Activated CD8-positive, alpha-beta T cell treated with anti-CD3 and anti-CD28 coated beads, Interleukin-2, amount 10 ng/mL, durations not matched to agents 7 days and 5 days (primary cell): ENCODE measurements at regions not wholly inside any gene's neighbourhood (a gene's known extent, or its start where the extent isn't known, plus 50 kb on each side); places are given as distances from the start of the nearest gene placed in this dataset.
"Not testable (repeated sequence)": the region's sequence is repeated elsewhere in the genome, so short reads cannot be mapped to it uniquely, and the experiment has no call there.

ENCODE experiments used
- ATAC-seq: fragments of 150-1000 bp; cut with Tn5 transposase; one replicate; pipeline ENCODE4 v1.10.0; 2021; ENCODE audit warnings: moderate library complexity
- CTCF ChIA-PET: fragments of 350-600 bp; sonication (Branson Sonifier 250); formaldehyde crosslinking; loops from one replicate; lab custom pipeline; 2021; ENCODE audit warnings: antibody characterized with exemption; lab: Charles Lee
- POLR2A ChIA-PET: fragments of 350-600 bp; sonication (Branson Sonifier 250); formaldehyde crosslinking; loops from one replicate; lab custom pipeline; 2021; ENCODE audit warnings: antibody characterized with exemption; lab: Charles Lee
- DNase-seq: peaks from one replicate; pipeline ENCODE4 v3.0.0-alpha.2; 2020
- H3K27ac Mint-ChIP-seq: one replicate; pipeline ENCODE4 v1.8.0; 2021; ENCODE audit warnings: mild to moderate bottlenecking, mixed read lengths
- H3K27me3 Mint-ChIP-seq: one replicate; pipeline ENCODE4 v1.8.0; 2021; ENCODE audit warnings: low read depth, mixed read lengths
- H3K36me3 Mint-ChIP-seq: one replicate; pipeline ENCODE4 v1.8.0; 2021; ENCODE audit warnings: low read depth, mixed read lengths
- H3K4me1 Mint-ChIP-seq: one replicate; pipeline ENCODE4 v1.8.0; 2021; ENCODE audit warnings: low read depth, mixed read lengths
- H3K4me3 Mint-ChIP-seq: one replicate; pipeline ENCODE4 v1.8.0; 2021; ENCODE audit warnings: mild to moderate bottlenecking, mixed read lengths
- H3K9me3 Mint-ChIP-seq: one replicate; pipeline ENCODE4 v1.8.0; 2022; ENCODE audit warnings: mixed read lengths; ENCODE audit not compliant: insufficient read depth

GRCh38 chrX:141520750-141521149 is 63.8 kb downstream of the SPANXA1 start:
- POLR2A ChIA-PET, H3K9me3 Mint-ChIP-seq, CTCF ChIA-PET, H3K27me3 Mint-ChIP-seq, H3K27ac Mint-ChIP-seq, ATAC-seq, H3K4me3 Mint-ChIP-seq, H3K4me1 Mint-ChIP-seq, H3K36me3 Mint-ChIP-seq, DNase-seq: not testable (repeated sequence)

GRCh38 chrX:141475788-141476187 is 108.8 kb downstream of the SPANXA1 start:
- H3K36me3 Mint-ChIP-seq, H3K9me3 Mint-ChIP-seq, POLR2A ChIA-PET, H3K4me1 Mint-ChIP-seq, H3K27ac Mint-ChIP-seq, ATAC-seq, H3K27me3 Mint-ChIP-seq, CTCF ChIA-PET, H3K4me3 Mint-ChIP-seq, DNase-seq: not testable (repeated sequence)

GRCh38 chrX:141469469-141469868 is 115.1 kb downstream of the SPANXA1 start:
- DNase-seq (no peak), ATAC-seq (no peak)
- Mint-ChIP-seq H3K36me3 (no peaks in the 10 kb centered on the region), H3K27me3 (no peaks in the 10 kb centered on the region), H3K27ac (no peak overlapping the region), H3K4me1 (no peaks in the 10 kb centered on the region), H3K4me3 (no peak overlapping the region), H3K9me3 (no peaks in the 10 kb centered on the region)
- ChIA-PET CTCF (no interaction called here), POLR2A (no interaction called here)

- Mint-ChIP-seq H3K9me3 (no peaks in the 10 kb centered on the region), H3K27me3 (no peaks in the 10 kb centered on the region), H3K36me3 (no peaks in the 10 kb centered on the region), H3K27ac (no peak overlapping the region), H3K4me3 (no peak overlapping the region), H3K4me1 (no peaks in the 10 kb centered on the region)
- POLR2A ChIA-PET, result no interaction called here
- DNase-seq (no peak), ATAC-seq (no peak)
- CTCF ChIA-PET, result no interaction called here
These were observed 115.6 kb downstream of the SPANXA1 start for GRCh38 chrX:141468940-141469339.

GRCh38 chrX:141467442-141467841 is 117.1 kb downstream of the SPANXA1 start:
- no peaks in the 10 kb centered on the region for H3K9me3 Mint-ChIP-seq
- ATAC-seq (no peak), DNase-seq (no peak)
- H3K27me3 Mint-ChIP-seq, result no peaks in the 10 kb centered on the region
- ChIA-PET CTCF (no interaction called here), POLR2A (no interaction called here)
- H3K27ac Mint-ChIP-seq, result no peak overlapping the region
- no peaks in the 10 kb centered on the region for H3K4me1 Mint-ChIP-seq
- H3K4me3 Mint-ChIP-seq, result no peak overlapping the region
- H3K36me3 Mint-ChIP-seq, result no peaks in the 10 kb centered on the region

- no peaks in the 10 kb centered on the region for H3K27me3 Mint-ChIP-seq
- no peak overlapping the region for H3K27ac Mint-ChIP-seq
- CTCF ChIA-PET, result no interaction called here
- DNase-seq, result no peak
- POLR2A ChIA-PET, result no interaction called here
- no peaks in the 10 kb centered on the region for H3K4me1 Mint-ChIP-seq
- no peaks in the 10 kb centered on the region for H3K36me3 Mint-ChIP-seq
- H3K9me3 Mint-ChIP-seq, result no peaks in the 10 kb centered on the region
- ATAC-seq, result no peak
- no peak overlapping the region for H3K4me3 Mint-ChIP-seq
These were observed 129.4 kb downstream of the SPANXA1 start for GRCh38 chrX:141455103-141455502.

GRCh38 chrX:141443922-141444321 is 140.6 kb downstream of the SPANXA1 start:
- no peak for ATAC-seq
- POLR2A ChIA-PET, result no interaction called here
- H3K36me3 Mint-ChIP-seq, result no peaks in the 10 kb centered on the region

GRCh38 chrX:141439651-141440050 is 144.9 kb downstream of the SPANXA1 start:
- POLR2A ChIA-PET, result no interaction called here

More at GRCh38 chrX:141443922-141444321, 140.6 kb downstream of the SPANXA1 start:
- Mint-ChIP-seq H3K9me3 (no peaks in the 10 kb centered on the region), H3K4me1 (no peaks in the 10 kb centered on the region), H3K4me3 (no peak overlapping the region), H3K27ac (no peak overlapping the region), H3K27me3 (no peaks in the 10 kb centered on the region)
- CTCF ChIA-PET, result no interaction called here
- no peak for DNase-seq

GRCh38 chrX:141415889-141416288 is 168.6 kb downstream of the SPANXA1 start:
- ChIA-PET CTCF (no interaction called here), POLR2A (no interaction called here)
- no peak for DNase-seq
- no peaks in the 10 kb centered on the region for H3K9me3 Mint-ChIP-seq
- H3K36me3 Mint-ChIP-seq, result no peaks in the 10 kb centered on the region
- no peaks in the 10 kb centered on the region for H3K27me3 Mint-ChIP-seq
- no peak overlapping the region for H3K4me3 Mint-ChIP-seq
- no peak overlapping the region for H3K27ac Mint-ChIP-seq
- H3K4me1 Mint-ChIP-seq, result no peaks in the 10 kb centered on the region
- no peak for ATAC-seq

More at GRCh38 chrX:141439651-141440050, 144.9 kb downstream of the SPANXA1 start:
- CTCF ChIA-PET, result no interaction called here
- no peaks in the 10 kb centered on the region for H3K27me3 Mint-ChIP-seq
- DNase-seq (no peak), ATAC-seq (no peak)
- no peak overlapping the region for H3K4me3 Mint-ChIP-seq
- H3K27ac Mint-ChIP-seq, result no peak overlapping the region
- no peaks in the 10 kb centered on the region for H3K4me1 Mint-ChIP-seq
- peaks cover 5% of the 10 kb centered on the region for H3K9me3 Mint-ChIP-seq
- H3K36me3 Mint-ChIP-seq, result no peaks in the 10 kb centered on the region

- ChIA-PET CTCF (no interaction called here), POLR2A (no interaction called here)
- Mint-ChIP-seq H3K9me3 (peaks cover 3% of the 10 kb centered on the region), H3K27me3 (no peaks in the 10 kb centered on the region), H3K4me3 (no peak overlapping the region), H3K36me3 (no peaks in the 10 kb centered on the region), H3K4me1 (no peaks in the 10 kb centered on the region), H3K27ac (no peak overlapping the region)
- ATAC-seq (no peak), DNase-seq (no peak)
These were observed 163.7 kb upstream of the SPANXC start for GRCh38 chrX:141405853-141406492.

- CTCF ChIA-PET, result no interaction called here
- H3K27ac Mint-ChIP-seq, result no peak overlapping the region
- H3K9me3 Mint-ChIP-seq, result peaks cover 3% of the 10 kb centered on the region
These were observed 163.2 kb upstream of the SPANXC start for GRCh38 chrX:141405486-141405852.

GRCh38 chrX:141402897-141403610 is 160.7 kb upstream of the SPANXC start:
- POLR2A ChIA-PET, result no interaction called here
- ATAC-seq (no peak), DNase-seq (no peak)
- Mint-ChIP-seq H3K4me1 (no peaks in the 10 kb centered on the region), H3K36me3 (no peaks in the 10 kb centered on the region), H3K27me3 (no peaks in the 10 kb centered on the region), H3K4me3 (no peak overlapping the region), H3K27ac (no peak overlapping the region), H3K9me3 (peaks cover 3% of the 10 kb centered on the region)
- CTCF ChIA-PET, result no interaction called here

More at GRCh38 chrX:141405486-141405852, 163.2 kb upstream of the SPANXC start:
- Mint-ChIP-seq H3K27me3 (no peaks in the 10 kb centered on the region), H3K4me1 (no peaks in the 10 kb centered on the region), H3K36me3 (no peaks in the 10 kb centered on the region), H3K4me3 (no peak overlapping the region)
- DNase-seq, result no peak
- POLR2A ChIA-PET, result no interaction called here
- no peak for ATAC-seq
